Right ventricle myocardium inferior (tissue), 1 donor: ENCODE measurements at regions not wholly inside any gene's neighbourhood (a gene's known extent, or its start where the extent isn't known, plus 50 kb on each side); places are given as distances from the start of the nearest gene placed in this dataset.

ENCODE experiments used
- ATAC-seq: fragments of 200-7000 bp; cut with Tn5 transposase; one replicate; pipeline ENCODE4 v1.9.1; 2020; ENCODE audit warnings: mild to moderate bottlenecking, moderate library complexity
- DNase-seq: peaks from one replicate; pipeline ENCODE4 v3.0.0; 2021; ENCODE audit errors: missing footprints
- intact Hi-C: fragments of 100-400 bp; cut with DNase I; formaldehyde crosslinking; loops from one replicate; pipeline ENCODE4 v1.11.0; 2022
- donor health status: DM: no; HTN: yes; CAD: no; lungs with severe emphysema.

- DNase-seq (no peak), ATAC-seq (no peak)
- intact Hi-C loops = no loop called here
Observed at GRCh38 chr1:36594023-36594422, 111.3 kb upstream of the CSF3R start.

- ATAC-seq = no peak
- DNase-seq = no peak
- intact Hi-C loops = no loop called here
Observed at GRCh38 chr1:36591278-36591677, 108.6 kb upstream of the CSF3R start.

- ATAC-seq = no peak
- intact Hi-C loops = no loop called here
- DNase-seq = no peak
Observed at GRCh38 chr1:36590771-36591170, 108.1 kb upstream of the CSF3R start.

GRCh38 chr1:36590264-36590663, 107.6 kb upstream of the CSF3R start:
- ATAC-seq = no peak
- intact Hi-C loops = no loop called here
- no peak for DNase-seq

GRCh38 chr1:36588972-36589371, 106.3 kb upstream of the CSF3R start:
- no peak for DNase-seq
- intact Hi-C loops = no loop called here
- ATAC-seq = no peak

GRCh38 chr1:36585569-36586548, 103.1 kb upstream of the CSF3R start:
- no peak for ATAC-seq

GRCh38 chr1:36584874-36585453, 102.3 kb upstream of the CSF3R start:
- ATAC-seq (no peak), DNase-seq (no peak)
- intact Hi-C loops = no loop called here

More at GRCh38 chr1:36585569-36586548, 103.1 kb upstream of the CSF3R start:
- intact Hi-C loops = no loop called here
- DNase-seq = no peak

- intact Hi-C loops = no loop called here
- ATAC-seq (no peak), DNase-seq (no peak)
Observed at GRCh38 chr1:36583980-36584782, 101.5 kb upstream of the CSF3R start.

- intact Hi-C loops = no loop called here
- ATAC-seq = no peak
- no peak for DNase-seq
Observed at GRCh38 chr1:36583080-36583479, 100.4 kb upstream of the CSF3R start.

- ATAC-seq = no peak
- DNase-seq = no peak
- intact Hi-C loops = no loop called here
Observed at GRCh38 chr1:36582066-36582755, 99.5 kb upstream of the CSF3R start.

- DNase-seq = no peak
- intact Hi-C loops = no loop called here
- ATAC-seq = no peak
Observed at GRCh38 chr1:36580524-36580923, 97.8 kb upstream of the CSF3R start.

GRCh38 chr1:36579039-36579438, 96.3 kb upstream of the CSF3R start:
- intact Hi-C loops = loop anchor here (5.0 to 10.0 kb wide), 2 partner anchors 456 to 853 kb away; partner anchors contain the start of gene GRIK3
- DNase-seq (no peak), ATAC-seq (no peak)

- ATAC-seq (no peak), DNase-seq (no peak)
Observed at GRCh38 chr1:36576551-36577110, 93.9 kb upstream of the CSF3R start.

GRCh38 chr1:36576118-36576517, 93.4 kb upstream of the CSF3R start:
- intact Hi-C loops = loop anchor here (5.0 to 10.0 kb wide), 2 partner anchors 459 to 856 kb away; partner anchors contain the start of gene GRIK3

More at GRCh38 chr1:36576551-36577110, 93.9 kb upstream of the CSF3R start:
- intact Hi-C loops = loop anchor here (5.0 to 10.0 kb wide), 2 partner anchors 458 to 856 kb away; partner anchors contain the start of gene GRIK3

GRCh38 chr1:36573445-36573844, 90.7 kb upstream of the CSF3R start:
- no peak for ATAC-seq
- DNase-seq = no peak
- intact Hi-C loops = loop anchor here (10.0 kb wide), 1 partner anchor 461 kb away; the partner anchor contains the start of gene GRIK3

More at GRCh38 chr1:36576118-36576517, 93.4 kb upstream of the CSF3R start:
- ATAC-seq (peak; percentile 50), DNase-seq (peak; percentile 80)

GRCh38 chr1:36572906-36573305, 90.2 kb upstream of the CSF3R start:
- DNase-seq (no peak), ATAC-seq (no peak)
- intact Hi-C loops = loop anchor here (10.0 kb wide), 1 partner anchor 462 kb away; the partner anchor contains the start of gene GRIK3

- intact Hi-C loops = loop anchor here (10.0 kb wide), 1 partner anchor 463 kb away; the partner anchor contains the start of gene GRIK3
- ATAC-seq (no peak), DNase-seq (no peak)
Observed at GRCh38 chr1:36572142-36572715, 89.5 kb upstream of the CSF3R start.
